ENCODE measurements at regions not wholly inside any gene's neighbourhood (a gene's known extent, or its start where the extent isn't known, plus 50 kb on each side); places are given as distances from the start of the nearest gene placed in this dataset.

GRCh38 chrX:123108513-123109427, 75.3 kb upstream of the GRIA3 start:
- no peak for TF ChIP-seq FOXM1 (IDR thresholded peaks at IDR 0.05; ENCODE audit: borderline replicate concordance, low read depth)
- TF ChIP-seq NFIC (IDR thresholded peaks at IDR 0.05): no peak
- no peak for TF ChIP-seq ZBTB7A (IDR thresholded peaks at IDR 0.05; ENCODE audit: low read depth)
- no peak for TF ChIP-seq RAD21 (IDR thresholded peaks at IDR 0.05; ENCODE audit: low read depth)
- TF ChIP-seq EP300 (IDR thresholded peaks at IDR 0.05; ENCODE audit: borderline replicate concordance): no peak
- TF ChIP-seq USF1 (IDR thresholded peaks at IDR 0.05): no peak
- no peak for TF ChIP-seq TAF1 (IDR thresholded peaks at IDR 0.05; ENCODE audit: low read depth)
- no peak for TF ChIP-seq TCF12 (IDR thresholded peaks at IDR 0.05; ENCODE audit: low read depth)
- no peak for TF ChIP-seq TEAD4 (IDR thresholded peaks at IDR 0.05)
- no peak for TF ChIP-seq YY1 (IDR thresholded peaks at IDR 0.05; ENCODE audit: low read depth)
- no peak for TF ChIP-seq CEBPB (IDR thresholded peaks at IDR 0.05)
- no peak for TF ChIP-seq EGR1 (IDR thresholded peaks at IDR 0.05)
- TF ChIP-seq CREB1 (IDR thresholded peaks at IDR 0.05; ENCODE audit: low read depth): no peak
- no peak for TF ChIP-seq REST (IDR thresholded peaks at IDR 0.05; ENCODE audit: low read depth)
- no peak for TF ChIP-seq MAX (IDR thresholded peaks at IDR 0.05)

GRCh38 chrX:123121241-123121640, 62.8 kb upstream of the GRIA3 start:
- TF ChIP-seq RAD21 (IDR thresholded peaks at IDR 0.05; ENCODE audit: low read depth): no peak
